SKM-1 treated with dmso at 0.1 percent for 144 hours (cell line): ENCODE measurements at regions not wholly inside any gene's neighbourhood (a gene's known extent, or its start where the extent isn't known, plus 50 kb on each side); places are given as distances from the start of the nearest gene placed in this dataset.
A peak's percentile ranks its signal among the peaks of the same experiment; 100 is the strongest.

Experiments used
- DNase-seq: peaks from one replicate; lab custom pipeline; 2025; ENCODE audit not compliant: unreplicated experiment; lab: John Stamatoyannopoulos, UW

DNA sequence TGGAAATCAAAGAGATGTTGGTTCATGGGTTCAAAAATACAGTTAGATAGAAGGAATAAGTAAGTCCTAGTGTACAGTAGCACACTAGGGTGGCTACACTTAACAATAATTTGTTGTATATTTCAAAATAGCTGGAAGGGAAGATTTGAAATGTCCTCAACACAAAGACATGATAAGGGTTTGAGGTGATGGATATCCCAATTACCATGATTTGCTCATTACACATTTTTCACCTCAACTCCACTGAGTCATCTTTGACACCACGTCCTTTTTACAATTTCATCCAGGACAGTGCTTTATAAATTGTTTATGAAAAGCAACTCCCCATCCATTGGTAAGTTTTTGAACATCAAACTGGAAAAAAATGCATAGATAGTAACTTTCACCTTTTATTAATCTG, 208.3 kb downstream of the ZC3H11B start:
- DNase-seq, result no peak

DNA sequence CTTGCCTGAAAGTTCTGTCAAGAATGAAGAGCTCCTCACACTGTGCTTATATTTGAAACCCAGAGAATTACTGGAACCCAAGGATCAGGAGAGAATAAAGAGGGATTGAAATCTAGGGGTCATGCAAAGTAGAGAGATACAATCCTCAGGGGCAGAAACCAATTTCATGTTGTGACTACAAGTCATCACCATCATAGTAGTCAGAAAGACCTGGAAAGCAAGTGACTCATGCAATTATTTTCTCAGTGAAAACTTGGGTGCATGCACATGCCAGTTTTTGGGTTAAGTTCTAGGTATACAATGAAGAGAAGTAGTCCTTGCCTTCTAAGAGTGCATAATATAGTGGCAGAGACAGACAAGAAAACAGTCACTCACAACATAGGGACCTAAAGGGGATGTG, 210.0 kb downstream of the ZC3H11B start:
- no peak for DNase-seq

DNA sequence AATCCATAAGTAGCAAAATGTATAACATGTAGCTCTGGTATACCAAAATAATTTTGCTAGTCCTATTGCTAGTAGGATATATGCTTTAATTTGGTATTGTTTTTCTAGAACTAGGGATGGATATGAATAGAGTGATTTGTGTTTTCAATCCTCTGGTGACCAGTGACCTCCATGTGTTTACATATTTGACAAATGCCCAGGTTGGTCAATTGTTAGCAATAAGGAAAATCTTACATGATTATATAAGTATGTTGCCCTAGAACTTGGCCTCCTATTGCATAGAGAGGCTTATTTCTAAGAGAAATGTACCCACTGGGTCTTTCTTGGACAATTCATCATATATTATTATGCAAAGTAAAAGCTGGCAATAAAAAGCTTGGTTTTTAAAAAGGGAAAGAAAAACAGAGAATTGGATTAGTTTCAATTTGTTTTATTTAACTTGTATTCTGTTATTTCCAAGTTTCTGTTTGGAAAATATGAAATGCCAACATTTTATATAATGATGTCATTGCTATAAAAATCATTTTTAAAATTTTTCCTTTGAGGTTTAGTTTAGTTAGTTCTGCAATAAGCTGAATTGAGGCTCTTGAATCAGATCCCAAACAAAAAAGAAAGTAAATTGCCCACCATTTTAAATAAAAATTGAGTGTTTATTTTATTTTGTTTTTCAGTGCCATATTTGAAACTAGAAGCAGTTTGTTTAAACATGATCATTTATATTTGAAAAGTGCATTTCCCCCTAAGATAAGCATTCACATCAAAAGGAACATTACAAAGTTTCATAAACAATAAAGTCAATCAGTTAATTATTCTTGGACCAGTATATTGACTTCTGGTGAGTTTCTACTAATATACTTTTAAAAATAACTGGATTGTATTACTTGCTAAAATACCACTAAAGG, 210.9 kb downstream of the ZC3H11B start:
- no peak for DNase-seq

DNA sequence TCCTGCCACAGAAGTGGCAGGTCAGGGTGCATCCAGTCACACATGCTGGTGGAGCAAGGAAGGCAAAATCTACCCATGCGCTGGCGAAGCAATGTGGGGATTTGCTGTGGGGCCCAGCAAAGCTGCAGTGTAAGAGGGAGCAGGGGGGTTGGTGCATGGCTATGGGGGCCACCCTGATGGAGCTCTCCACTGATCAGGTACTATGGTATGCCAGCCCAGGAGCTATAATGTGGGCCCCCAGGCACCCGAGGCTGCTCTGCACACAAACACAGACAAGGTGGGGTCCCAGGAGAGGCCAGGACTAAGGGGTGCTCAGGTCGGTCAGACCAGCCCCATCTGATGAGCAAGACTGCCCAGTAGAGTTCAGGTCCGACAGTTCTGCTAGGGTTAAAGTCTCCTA, 213.5 kb downstream of the ZC3H11B start:
- no peak for DNase-seq

DNA sequence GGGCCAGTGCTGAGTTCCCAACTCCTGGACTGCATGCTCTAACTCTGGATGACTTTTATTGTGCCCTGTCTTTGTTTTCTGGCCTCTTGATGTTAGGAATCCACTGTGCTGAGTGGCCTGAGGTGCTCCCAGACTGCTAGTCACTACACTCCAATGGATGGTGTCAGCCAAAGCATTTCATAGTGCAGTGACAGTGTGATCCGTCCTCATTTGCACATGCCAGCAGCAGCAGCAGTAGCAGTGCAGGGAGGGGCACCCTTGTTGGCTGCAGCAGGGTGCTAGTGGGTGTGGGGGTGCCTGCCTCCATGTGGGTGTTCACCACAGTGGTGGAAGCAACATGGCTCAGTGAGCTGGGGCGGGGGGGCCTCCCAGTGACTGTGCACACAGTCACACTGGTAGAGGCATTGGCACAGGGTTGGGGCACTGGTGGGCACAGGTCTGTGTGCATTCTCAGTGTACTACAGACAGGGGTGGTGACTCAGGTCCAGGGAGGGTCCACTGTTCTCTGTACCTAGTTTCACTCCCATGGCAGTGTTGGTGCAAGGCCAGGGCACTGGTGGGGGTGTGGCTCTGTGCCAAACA, 214.0 kb downstream of the ZC3H11B start:
- no peak for DNase-seq

DNA sequence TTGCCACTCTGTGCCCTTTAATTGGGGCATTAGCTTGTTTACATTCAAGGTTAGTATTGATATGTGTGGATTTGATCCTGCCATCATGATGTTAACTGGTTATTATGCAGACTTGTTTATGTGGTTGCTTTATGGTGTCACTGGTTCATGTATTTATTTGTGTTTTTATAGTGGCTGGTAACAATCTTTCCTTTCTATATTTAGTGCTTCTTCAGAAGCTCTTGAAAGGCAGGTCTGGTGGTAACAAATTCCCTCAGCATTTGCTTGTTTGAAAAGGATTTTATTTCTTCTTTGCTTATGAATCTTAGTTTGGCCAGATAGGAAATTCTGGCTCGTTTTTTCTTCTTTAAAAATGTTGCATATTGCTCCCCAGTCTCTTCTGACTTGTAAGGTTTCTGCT, 215.4 kb downstream of the ZC3H11B start:
- DNase-seq, result no peak

GRCh38 chr1:219391297-219391696, 217.6 kb downstream of the LYPLAL1 start:
- DNase-seq, result no peak

- DNase-seq, result no peak
Observed at GRCh38 chr1:219387211-219387610, 213.5 kb downstream of the LYPLAL1 start.

DNA sequence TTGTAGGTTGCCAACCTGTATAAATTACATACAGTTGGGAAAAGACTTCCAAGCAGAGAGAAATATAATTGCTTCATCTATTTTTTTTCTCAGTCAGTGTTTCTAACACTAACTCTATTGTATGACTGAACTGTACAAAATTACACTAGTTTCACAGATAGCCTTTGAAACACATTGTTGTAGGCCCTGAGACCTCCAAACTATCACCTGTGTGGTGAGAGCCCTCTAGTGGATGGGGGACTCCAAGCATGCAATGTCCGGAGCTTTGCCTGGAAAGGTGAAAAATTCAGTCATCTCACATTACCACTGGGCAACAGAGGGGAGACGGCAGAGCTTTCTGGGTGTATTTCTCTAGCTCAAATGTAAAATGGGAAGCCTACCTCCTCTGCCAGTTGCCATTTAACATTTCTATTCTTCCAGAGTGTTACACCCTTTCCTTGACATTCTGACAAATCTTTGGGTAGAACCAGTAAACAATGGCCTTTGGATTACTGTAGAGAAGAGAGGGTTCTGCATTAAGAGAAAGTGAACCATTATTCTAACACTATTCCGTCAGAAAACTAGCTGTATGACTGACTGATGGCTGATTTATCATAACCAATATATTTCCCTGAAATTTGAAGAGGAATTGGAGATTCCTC, 212.2 kb downstream of the LYPLAL1 start:
- DNase-seq, result peak; percentile 38

GRCh38 chr1:219383281-219383680, 209.6 kb downstream of the LYPLAL1 start:
- DNase-seq, result no peak

DNA sequence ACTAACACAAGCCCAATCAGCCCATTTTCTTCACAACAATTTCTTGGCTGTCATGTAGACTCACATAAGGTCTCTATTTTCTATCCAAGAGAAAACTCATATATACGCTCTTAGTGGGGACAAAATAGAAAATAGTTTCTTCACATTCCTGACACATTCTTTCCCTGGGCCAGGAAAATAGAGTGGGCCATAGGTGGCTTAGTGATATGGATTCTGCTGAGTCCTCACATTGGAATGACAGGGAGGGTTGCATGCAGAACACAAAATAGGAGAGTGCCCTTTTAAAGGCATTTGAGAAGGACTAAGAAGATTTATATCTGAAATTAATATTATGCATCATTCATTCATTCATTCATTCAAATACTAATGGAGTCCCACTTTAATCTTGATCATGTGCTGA, 207.7 kb downstream of the LYPLAL1 start:
- DNase-seq, result no peak

DNA sequence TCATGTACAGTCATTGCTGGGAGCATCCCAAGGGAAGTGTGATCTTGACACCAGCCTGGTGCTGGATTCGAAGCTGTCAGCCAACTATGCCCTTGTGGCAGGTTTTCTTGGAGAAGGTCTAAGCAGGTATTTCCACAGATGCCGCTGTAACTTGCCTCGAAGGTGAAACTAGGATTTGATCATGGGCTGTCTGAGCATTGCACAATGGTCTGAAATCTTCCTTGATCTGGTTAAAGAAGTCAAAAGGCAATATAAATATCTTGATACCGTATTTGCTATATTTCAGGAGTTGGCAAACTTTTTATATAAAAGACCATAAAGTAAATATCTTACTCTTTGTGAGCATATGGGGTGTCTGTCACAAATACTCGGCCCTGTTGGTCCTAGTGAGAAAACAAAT, 206.8 kb downstream of the LYPLAL1 start:
- DNase-seq, result no peak

DNA sequence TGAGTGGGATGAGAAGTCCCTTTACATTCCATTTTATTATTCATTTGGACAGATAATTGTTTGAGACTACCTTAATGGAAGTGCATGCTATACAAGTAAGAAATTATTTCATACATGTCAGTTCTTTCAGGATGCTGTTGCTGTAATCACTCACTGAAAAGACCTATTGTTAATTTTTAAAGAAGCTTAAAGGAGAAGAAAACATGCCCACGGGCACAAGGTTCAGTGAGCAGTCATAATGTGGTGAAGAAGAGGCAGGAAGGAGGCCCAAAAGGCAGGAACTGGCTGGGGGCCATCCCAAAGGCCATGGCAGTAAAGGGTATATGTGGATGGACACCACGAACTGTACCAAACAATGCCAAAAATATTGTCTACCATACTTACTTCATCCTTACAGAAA, 206.0 kb downstream of the LYPLAL1 start:
- no peak for DNase-seq

DNA sequence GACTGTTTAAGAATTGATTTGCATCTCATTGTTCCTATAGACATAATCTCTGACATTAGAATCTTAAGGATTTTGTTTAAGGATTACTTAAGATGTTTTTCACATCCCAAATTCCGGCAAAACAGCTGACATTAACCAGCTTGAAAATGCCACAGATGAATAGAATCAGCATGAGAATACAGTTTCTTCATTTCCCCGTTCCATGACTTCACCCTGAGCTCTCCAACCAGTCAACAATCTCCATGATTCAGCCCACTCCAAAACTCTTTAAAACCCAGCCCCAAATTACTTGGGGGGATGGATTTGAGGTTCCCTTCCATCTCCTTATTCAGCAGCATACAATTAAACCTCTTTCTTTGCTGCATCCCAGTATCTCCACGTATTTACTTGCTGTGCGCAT, 201.0 kb downstream of the LYPLAL1 start:
- no peak for DNase-seq

GRCh38 chr1:219374046-219374566, 200.4 kb downstream of the LYPLAL1 start:
- DNase-seq, result no peak

DNA sequence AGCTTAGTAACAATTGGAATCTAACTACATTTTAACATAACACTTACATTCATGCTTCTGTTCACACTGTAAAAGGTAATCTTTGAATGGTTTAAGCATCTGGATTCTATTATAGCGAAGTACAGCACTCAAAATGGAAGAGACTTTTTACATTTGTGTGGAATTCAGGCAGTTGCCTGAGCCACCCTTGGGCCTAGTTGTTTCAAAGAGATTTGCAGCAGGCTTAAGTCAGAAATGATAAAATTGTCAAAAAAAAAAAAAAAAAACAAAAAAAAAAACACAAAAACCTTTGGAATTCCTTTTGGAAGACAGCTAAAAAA, 199.9 kb downstream of the LYPLAL1 start:
- DNase-seq, result no peak

DNA sequence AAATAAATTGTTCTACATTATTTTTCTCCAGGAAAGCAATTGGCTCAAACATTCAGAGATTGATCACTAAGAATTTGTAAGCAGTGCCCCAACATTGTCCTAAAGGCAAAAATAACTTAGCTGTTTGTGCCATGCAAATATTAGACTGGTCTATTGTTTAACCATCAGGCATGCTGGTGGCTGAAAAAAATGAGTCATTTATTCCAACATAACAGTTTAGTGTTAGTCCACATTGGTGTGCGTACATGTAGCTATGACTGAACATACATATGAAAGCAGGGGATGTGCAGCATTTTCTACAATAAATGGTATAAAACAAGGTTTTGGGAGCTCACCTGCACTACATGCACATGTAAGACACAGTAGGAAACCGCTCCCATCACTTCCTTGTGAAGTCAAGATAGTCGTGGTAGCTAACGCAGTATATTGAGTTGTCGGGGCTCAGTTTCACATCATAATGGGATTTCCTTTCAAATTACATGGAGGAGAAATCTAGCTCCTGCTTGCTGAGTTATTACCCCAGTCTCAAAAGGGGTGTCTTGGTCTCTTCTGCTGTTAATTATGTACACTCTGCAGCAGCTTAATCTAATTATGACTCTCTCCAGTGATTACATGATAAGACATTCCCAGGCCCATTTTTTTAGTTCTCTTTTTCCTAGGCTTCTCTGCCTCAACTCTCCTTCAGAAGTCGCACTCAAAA, 199.4 kb downstream of the LYPLAL1 start:
- DNase-seq, result no peak

DNA sequence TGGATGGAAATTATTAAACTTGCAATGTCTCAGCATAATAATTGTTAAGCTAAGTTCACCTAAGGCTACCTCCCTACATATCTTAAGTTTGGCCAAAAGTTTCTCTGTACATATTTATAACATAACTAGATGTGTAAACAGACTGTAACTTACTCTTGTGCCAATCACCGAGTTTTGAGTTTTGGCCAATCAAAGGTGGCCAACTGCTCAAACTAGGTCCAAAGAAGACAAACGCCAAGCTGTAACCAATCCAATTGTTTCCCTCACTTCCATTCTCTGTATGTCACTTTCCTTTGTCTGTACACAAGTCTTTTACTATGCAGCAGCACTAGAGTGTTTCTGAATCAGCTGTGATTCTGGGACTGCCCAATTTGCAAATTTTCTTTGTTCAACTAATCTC, 197.8 kb downstream of the LYPLAL1 start:
- no peak for DNase-seq

DNA sequence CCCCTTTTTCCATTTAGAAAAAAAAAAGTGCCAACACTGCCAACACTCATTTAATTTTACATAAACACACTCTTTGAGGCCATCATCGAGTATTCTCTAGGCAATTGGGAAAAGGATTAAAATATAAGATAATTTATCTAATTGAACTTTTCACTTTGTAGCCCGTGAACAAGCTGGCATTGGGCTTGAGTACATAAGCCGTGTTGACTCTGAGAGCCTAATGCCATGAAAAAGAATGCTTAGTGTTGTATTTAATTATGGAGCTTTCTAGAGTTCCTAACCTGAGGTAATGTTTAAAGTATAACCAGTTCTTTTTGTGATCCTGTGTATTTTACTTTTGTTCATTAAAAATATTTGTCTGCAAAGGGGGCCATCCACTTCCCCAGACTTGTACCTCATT, 193.8 kb downstream of the LYPLAL1 start:
- no peak for DNase-seq

DNA sequence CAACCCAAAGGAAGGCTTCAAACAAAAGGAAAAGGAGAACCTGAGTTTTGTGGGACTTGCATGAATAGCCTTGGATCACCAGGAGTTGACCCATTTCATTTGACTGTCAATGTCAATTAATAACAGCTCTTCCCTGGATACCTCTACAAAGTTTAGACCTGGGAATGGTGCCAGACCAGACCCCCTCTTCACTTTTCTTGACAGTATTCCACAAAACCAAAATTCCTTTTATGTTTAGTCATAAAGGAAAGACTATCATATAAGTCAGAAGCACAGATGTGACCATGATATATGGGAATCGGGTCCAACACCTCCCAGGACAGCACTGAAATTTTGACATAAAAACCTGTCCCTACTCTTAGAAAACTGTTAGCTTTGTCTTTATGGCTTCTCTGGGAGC, 191.8 kb downstream of the LYPLAL1 start:
- DNase-seq, result no peak

- DNase-seq, result no peak
Observed at GRCh38 chr1:219362702-219363101, 189.0 kb downstream of the LYPLAL1 start.

DNA sequence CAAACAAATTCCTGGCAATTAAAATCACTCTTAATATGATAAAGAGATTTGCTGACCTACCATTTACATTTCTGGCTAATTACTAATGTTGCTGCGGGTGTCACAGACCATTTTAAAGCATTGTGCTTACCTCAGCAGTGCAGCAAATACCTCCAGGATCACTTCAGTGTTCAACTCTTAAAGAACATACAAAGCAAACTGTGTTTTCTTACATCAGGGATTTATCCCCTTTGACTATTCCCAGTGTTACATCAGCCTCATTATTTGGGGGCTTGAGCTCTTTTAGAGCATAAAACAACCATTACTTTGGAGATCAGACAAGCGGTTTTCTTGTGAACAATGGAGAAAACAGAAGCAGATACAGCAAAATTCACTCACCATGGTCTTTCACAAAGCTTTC, 185.4 kb downstream of the LYPLAL1 start:
- no peak for DNase-seq
